CD8-positive, alpha-beta memory T cell (primary cell): ENCODE measurements at regions not wholly inside any gene's neighbourhood (a gene's known extent, or its start where the extent isn't known, plus 50 kb on each side); places are given as distances from the start of the nearest gene placed in this dataset.
"Not testable (repeated sequence)": the region's sequence is repeated elsewhere in the genome, so short reads cannot be mapped to it uniquely, and the experiment has no call there.

Experiments used
- CTCF ChIA-PET: fragments of 350-600 bp; sonication (Branson Sonifier 250); formaldehyde crosslinking; loops from one replicate; lab custom pipeline; 2021; ENCODE audit warnings: antibody characterized with exemption; lab: Charles Lee
- POLR2A ChIA-PET: fragments of 350-600 bp; sonication (Branson Sonifier 250); formaldehyde crosslinking; loops from one replicate; lab custom pipeline; 2021; ENCODE audit warnings: antibody characterized with exemption; lab: Charles Lee
- DNase-seq, 5 donors: peaks; one replicate each; pipeline versions ENCODE4 v3.0.0 to v3.0.0-alpha.2; 2020 to 2022; ENCODE audit warnings: mixed read lengths in 1 of 5
- H3K27ac ChIP-seq: one replicate; pipeline ENCODE4 v1.7.0; 2013; ENCODE audit warnings: low read depth, mild to moderate bottlenecking, low read length, moderate library complexity
- H3K27me3 ChIP-seq: 2 replicates; pipeline ENCODE4 v1.7.0; 2013; ENCODE audit warnings: low read length, mild to moderate bottlenecking; ENCODE audit not compliant: insufficient read depth, poor library complexity, severe bottlenecking
- H3K36me3 ChIP-seq: 2 replicates; pipeline ENCODE4 v1.7.0; 2013; ENCODE audit warnings: mild to moderate bottlenecking, low read length, moderate library complexity; ENCODE audit not compliant: insufficient read depth
- H3K4me1 ChIP-seq: 2 replicates; pipeline ENCODE4 v1.7.0; 2013; ENCODE audit warnings: mild to moderate bottlenecking, low read length, moderate library complexity; ENCODE audit not compliant: insufficient read depth
- H3K4me3 ChIP-seq: 2 replicates; pipeline ENCODE4 v1.7.0; 2013; ENCODE audit warnings: mild to moderate bottlenecking, low read length
- H3K9me3 ChIP-seq: 2 replicates; pipeline ENCODE4 v1.7.0; 2013; ENCODE audit warnings: mild to moderate bottlenecking, low read length
- H3K27ac Mint-ChIP-seq, 8 donors: one replicate each; pipeline ENCODE4 v1.8.0; 2020 to 2021; ENCODE audit warnings: mixed read lengths in 8 of 8, mild to moderate bottlenecking in 6 of 8, inconsistent platforms in 3 of 8, moderate library complexity in 3 of 8
- H3K27me3 Mint-ChIP-seq, 2 donors: one replicate each; pipeline ENCODE4 v1.8.0; 2020 to 2021; ENCODE audit warnings: mixed read lengths in 2 of 2, mild to moderate bottlenecking in 1 of 2, moderate library complexity in 1 of 2
- H3K36me3 Mint-ChIP-seq, 3 donors: one replicate each; pipeline ENCODE4 v1.8.0; 2020 to 2021; ENCODE audit warnings: mixed read lengths in 3 of 3, inconsistent platforms in 1 of 3, mild to moderate bottlenecking in 1 of 3
- H3K4me1 Mint-ChIP-seq, 3 donors: one replicate each; pipeline ENCODE4 v1.8.0; 2020 to 2021; ENCODE audit warnings: mixed read lengths in 3 of 3, inconsistent platforms in 1 of 3, mild to moderate bottlenecking in 1 of 3
- H3K4me3 Mint-ChIP-seq, 7 donors: one replicate each; pipeline ENCODE4 v1.8.0; 2020 to 2021; ENCODE audit warnings: mixed read lengths in 7 of 7, mild to moderate bottlenecking in 6 of 7, moderate library complexity in 4 of 7, inconsistent platforms in 2 of 7
- H3K9me3 Mint-ChIP-seq, 5 donors: one replicate each; pipeline ENCODE4 v1.8.0; 2020 to 2022; ENCODE audit warnings: mixed read lengths in 5 of 5, mild to moderate bottlenecking in 3 of 5, moderate library complexity in 2 of 5, inconsistent platforms in 1 of 5

DNA sequence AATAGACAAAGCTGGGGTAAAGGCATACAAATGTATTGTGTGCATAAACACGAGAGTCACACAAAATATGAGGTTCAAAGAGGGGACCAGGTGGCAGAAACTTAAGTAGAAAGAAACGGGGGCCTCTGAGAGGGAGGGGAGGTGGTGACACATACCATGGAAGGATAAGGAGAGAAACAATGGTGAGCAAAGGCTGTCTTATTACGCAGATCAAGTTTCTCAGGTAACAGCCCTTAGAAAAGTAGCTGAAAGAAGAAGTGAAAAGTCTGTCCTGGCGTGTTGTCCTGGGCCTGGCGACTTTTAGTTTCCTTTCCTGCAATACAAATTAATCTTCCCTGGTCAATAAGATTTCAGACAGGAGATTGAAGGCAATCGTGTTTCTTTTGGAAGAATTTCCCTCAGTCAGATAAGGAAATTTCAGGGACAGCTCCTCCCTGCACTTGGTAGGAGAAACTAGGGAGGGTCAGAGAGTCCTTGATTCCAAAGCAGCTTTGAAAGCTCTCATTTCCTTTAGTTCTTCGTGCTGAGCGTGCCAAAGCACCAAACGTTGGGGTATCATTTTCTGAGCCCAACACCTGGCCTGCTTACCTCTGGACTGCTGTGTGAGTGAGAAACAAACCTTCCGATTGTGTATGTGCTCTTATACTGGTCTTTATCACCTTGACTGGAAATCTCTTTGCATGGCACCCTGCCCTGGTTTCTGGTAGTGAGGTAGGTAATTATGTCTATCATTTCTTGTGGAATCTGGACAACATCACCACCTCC, 676.7 kb upstream of the LCORL start:
- H3K9me3 Mint-ChIP-seq, result peaks cover 0 to 6% (median 0%) of the 10 kb centered on the region in 5 donors
- no peaks in the 10 kb centered on the region for H3K9me3 ChIP-seq
- ChIA-PET POLR2A (no interaction called here), CTCF (no interaction called here)
- no peaks in the 10 kb centered on the region for H3K27me3 ChIP-seq
- H3K4me3 ChIP-seq, result no peak overlapping the region
- no peaks in the 10 kb centered on the region for H3K36me3 Mint-ChIP-seq
- H3K27ac Mint-ChIP-seq, result no peak overlapping the region
- no peak overlapping the region for H3K4me3 Mint-ChIP-seq
- H3K27me3 Mint-ChIP-seq, result peaks cover 0 to 3% of the 10 kb centered on the region in 2 donors
- no peaks in the 10 kb centered on the region for H3K4me1 ChIP-seq
- no peak overlapping the region for H3K27ac ChIP-seq
- DNase-seq, result no peak
- no peaks in the 10 kb centered on the region for H3K4me1 Mint-ChIP-seq
- no peaks in the 10 kb centered on the region for H3K36me3 ChIP-seq

DNA sequence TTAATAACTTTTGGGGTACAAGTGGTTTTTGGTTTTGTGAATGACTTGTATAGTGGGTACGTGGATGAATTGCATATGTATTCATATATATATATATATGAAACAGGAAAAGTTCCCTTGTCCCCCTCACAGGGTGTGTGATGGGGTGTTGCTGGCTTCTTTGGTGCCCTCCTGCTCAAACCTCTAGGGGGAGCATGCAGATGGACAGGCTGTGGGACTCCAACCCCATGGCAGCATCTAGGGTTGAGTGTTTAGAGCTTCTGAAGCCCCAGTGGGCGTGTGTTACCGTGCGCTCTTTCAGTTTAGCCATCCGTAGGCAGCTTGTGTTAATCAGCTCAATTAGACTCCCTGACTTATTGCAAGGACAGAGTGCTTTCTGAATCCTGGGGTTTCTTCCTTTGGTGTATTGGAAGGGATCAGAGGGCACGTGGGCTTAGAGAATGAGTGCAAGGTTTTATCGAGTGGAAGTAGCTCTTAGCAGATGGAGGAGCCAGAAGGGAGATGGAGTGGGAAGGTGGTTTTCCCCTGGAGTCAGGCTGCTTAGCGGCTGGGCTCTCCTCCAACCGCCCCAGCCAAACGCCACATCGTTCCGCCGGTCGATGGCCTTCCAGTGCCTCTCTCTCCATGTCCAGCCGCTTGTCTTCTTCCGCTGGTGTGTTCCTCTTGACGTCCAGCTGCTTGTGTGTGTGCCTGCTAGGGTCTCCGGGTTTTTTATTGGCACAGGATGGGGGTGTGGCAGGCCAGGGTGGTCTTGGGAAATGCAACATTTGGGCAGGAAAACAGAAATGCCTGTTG, 674.4 kb upstream of the LCORL start:
- no peaks in the 10 kb centered on the region for H3K27me3 ChIP-seq
- ChIA-PET POLR2A (no interaction called here), CTCF (no interaction called here)
- H3K27ac ChIP-seq, result no peak overlapping the region
- no peaks in the 10 kb centered on the region for H3K4me1 ChIP-seq
- H3K36me3 ChIP-seq, result no peaks in the 10 kb centered on the region
- Mint-ChIP-seq H3K27ac (no peak overlapping the region), H3K36me3 (no peaks in the 10 kb centered on the region), H3K27me3 (peaks cover 0 to 3% of the 10 kb centered on the region in 2 donors), H3K4me3 (no peak overlapping the region), H3K4me1 (peaks cover 0 to 4% (median 3%) of the 10 kb centered on the region in 3 donors), H3K9me3 (no peaks in the 10 kb centered on the region)
- no peak overlapping the region for H3K4me3 ChIP-seq
- no peak for DNase-seq
- H3K9me3 ChIP-seq, result no peaks in the 10 kb centered on the region

DNA sequence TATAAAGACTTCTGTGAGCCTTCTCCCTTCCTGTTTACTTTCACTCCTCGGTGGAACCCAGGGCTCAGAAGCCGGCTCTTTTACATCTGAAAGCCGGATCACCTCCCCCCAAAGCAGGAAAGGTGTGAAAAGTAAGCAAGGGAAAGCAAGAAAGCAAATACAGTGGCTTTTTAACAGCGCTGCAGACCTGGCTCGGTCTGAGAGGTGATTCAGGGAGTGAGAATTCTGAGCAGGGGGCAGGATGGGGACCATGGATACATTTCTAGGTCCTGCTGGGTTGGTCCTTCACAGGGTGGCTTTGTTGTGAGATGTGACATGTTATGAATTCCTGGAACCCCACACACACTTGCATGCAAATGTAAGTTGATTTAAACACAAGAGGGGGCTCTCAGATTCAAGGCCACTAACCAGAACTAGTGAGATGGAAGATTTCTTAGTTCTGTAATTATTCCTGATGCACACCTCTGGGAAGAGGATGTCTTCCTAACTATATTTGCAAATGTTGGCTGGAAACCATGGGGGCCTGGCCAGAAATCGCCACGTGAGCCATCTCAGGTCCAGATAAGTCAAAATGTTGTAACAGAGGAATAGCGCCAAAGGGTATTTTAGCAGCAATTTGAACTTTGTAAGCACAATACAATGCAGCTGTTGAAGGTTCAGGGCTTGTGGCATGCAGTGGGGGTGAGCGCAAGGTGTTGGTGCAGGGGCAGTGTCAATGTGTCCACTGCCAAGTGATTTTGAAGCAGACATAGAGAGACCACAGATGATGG, 670.1 kb upstream of the LCORL start:
- Histone ChIP-seq H3K4me3 (no peak overlapping the region), H3K27ac (no peak overlapping the region), H3K27me3 (no peaks in the 10 kb centered on the region), H3K4me1 (no peaks in the 10 kb centered on the region), H3K9me3 (no peaks in the 10 kb centered on the region), H3K36me3 (no peaks in the 10 kb centered on the region)
- H3K4me1 Mint-ChIP-seq, result peaks cover 0 to 4% (median 3%) of the 10 kb centered on the region in 3 donors
- no peaks in the 10 kb centered on the region for H3K36me3 Mint-ChIP-seq
- no peaks in the 10 kb centered on the region for H3K9me3 Mint-ChIP-seq
- CTCF ChIA-PET, result no interaction called here
- H3K4me3 Mint-ChIP-seq, result no peak overlapping the region
- no peak for DNase-seq
- POLR2A ChIA-PET, result no interaction called here
- H3K27me3 Mint-ChIP-seq, result no peaks in the 10 kb centered on the region
- H3K27ac Mint-ChIP-seq, result no peak overlapping the region

DNA sequence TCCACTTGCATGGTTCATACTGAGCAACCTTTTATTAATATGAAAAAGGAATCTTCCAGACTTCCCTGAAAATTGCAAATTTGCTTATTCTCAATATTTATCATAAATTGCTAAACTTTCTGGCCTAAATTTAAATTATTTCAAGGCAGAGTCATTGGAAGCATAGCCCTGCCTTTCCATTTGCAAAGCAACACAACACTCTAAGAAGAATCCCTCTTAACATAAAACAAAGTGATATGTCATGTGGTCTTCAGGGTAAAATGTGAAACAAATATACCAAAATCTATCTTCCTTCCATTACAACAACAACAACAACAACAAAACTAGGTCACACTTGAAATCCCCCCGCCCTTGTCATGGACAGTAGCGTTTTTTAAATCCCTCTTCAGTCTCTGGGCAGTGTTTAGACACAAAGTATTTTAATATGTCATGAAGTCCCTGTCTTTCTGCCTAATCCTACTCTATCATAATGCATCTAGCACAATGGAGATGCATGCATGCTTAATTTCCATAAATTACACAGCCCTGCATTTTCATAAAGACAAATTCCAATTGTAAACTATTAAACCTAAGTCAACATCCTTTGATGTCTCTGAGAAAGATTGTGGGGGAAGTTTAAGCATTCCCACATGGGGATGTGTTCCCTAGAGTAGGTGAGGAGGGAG, 668.9 kb upstream of the LCORL start:
- no peak for DNase-seq
- H3K4me1 ChIP-seq, result no peaks in the 10 kb centered on the region
- no peaks in the 10 kb centered on the region for H3K27me3 Mint-ChIP-seq
- peaks cover 0 to 4% (median 3%) of the 10 kb centered on the region in 3 donors for H3K4me1 Mint-ChIP-seq
- no peak overlapping the region for H3K4me3 ChIP-seq
- no peaks in the 10 kb centered on the region for H3K9me3 ChIP-seq
- ChIA-PET CTCF (interaction anchor here (1.5 kb wide), 1 partner anchor 1995 kb away, joined by 4 read pairs; no protein-coding TSS in a partner anchor), POLR2A (no interaction called here)
- H3K9me3 Mint-ChIP-seq, result no peaks in the 10 kb centered on the region
- H3K36me3 Mint-ChIP-seq, result no peaks in the 10 kb centered on the region
- no peak overlapping the region for H3K4me3 Mint-ChIP-seq
- H3K36me3 ChIP-seq, result no peaks in the 10 kb centered on the region
- H3K27me3 ChIP-seq, result no peaks in the 10 kb centered on the region
- no peak overlapping the region for H3K27ac ChIP-seq
- H3K27ac Mint-ChIP-seq, result no peak overlapping the region

DNA sequence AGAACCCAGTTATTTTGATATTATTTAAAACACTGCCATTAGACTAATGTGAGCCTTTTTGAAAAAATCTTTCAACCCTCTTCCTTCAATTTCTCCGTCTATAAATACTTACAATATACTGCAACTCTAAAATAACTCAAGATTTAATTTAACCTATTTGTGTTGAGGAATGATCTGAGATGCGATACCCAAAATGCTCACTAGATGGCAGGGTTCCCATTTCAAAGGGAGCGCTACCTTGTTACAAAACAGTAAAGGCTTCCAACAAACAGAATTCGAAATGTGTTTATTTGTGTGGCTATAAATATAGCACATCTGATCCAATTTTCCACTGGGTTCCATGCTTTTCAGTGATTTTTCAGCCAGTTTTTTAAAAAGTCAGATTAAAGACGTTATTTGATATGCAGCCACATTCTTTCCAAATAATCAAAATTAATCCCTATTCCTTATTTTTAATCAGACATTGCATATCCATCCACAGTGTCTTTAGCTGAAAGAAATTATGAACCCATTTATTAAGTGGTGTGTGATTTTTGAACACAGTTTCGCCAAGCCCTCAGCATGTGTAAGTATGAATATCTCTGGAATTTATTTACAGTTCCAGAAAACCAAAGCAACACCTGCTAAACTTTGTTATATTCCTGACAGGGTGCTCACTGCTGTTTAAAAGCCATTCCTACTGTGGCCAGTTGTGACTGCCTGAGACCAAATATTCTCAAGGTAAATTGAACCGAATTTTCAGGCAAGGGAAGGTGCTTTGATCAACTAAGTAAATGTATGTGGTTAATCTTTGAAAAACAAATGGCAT, 668.0 kb upstream of the LCORL start:
- H3K4me3 Mint-ChIP-seq, result no peak overlapping the region
- H3K36me3 Mint-ChIP-seq, result no peaks in the 10 kb centered on the region
- peak in 3 of 5 donors; percentile 4 to 21 (median 4) for DNase-seq
- ChIA-PET POLR2A (no interaction called here), CTCF (interaction anchor here (1.5 kb wide), 1 partner anchor 1996 kb away, joined by 4 read pairs; no protein-coding TSS in a partner anchor)
- no peak overlapping the region for H3K27ac Mint-ChIP-seq
- no peaks in the 10 kb centered on the region for H3K27me3 ChIP-seq
- peaks cover 0 to 4% (median 3%) of the 10 kb centered on the region in 3 donors for H3K4me1 Mint-ChIP-seq
- H3K9me3 Mint-ChIP-seq, result no peaks in the 10 kb centered on the region
- no peaks in the 10 kb centered on the region for H3K9me3 ChIP-seq
- no peak overlapping the region for H3K27ac ChIP-seq
- no peaks in the 10 kb centered on the region for H3K36me3 ChIP-seq
- no peak overlapping the region for H3K4me3 ChIP-seq
- H3K27me3 Mint-ChIP-seq, result no peaks in the 10 kb centered on the region
- no peaks in the 10 kb centered on the region for H3K4me1 ChIP-seq

DNA sequence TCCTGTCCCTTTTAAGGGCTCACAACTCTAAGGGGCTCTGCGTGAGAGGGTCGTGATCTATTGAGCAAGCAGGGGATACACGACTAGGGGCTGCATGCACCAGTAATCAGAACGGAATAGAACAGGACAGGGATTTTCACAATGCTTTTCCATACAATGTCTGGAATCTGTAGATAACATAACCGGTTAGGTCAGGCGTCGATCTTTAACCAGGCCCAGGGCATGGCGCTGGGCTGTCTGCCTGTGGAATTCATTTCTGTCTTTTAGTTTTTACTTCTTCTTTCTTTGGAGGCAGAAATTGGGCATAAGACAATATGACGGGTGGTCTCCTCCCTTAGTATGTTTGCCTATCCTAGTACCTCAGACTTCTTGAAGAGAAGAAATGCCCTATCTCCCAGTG, 666.8 kb upstream of the LCORL start:
- POLR2A ChIA-PET, DNase-seq, H3K9me3 ChIP-seq, H3K36me3 Mint-ChIP-seq, H3K4me3 Mint-ChIP-seq, H3K27ac Mint-ChIP-seq, H3K27ac ChIP-seq, H3K4me3 ChIP-seq, H3K27me3 Mint-ChIP-seq, H3K9me3 Mint-ChIP-seq, CTCF ChIA-PET, H3K27me3 ChIP-seq, H3K4me1 ChIP-seq, H3K4me1 Mint-ChIP-seq, H3K36me3 ChIP-seq: not testable (repeated sequence)

DNA sequence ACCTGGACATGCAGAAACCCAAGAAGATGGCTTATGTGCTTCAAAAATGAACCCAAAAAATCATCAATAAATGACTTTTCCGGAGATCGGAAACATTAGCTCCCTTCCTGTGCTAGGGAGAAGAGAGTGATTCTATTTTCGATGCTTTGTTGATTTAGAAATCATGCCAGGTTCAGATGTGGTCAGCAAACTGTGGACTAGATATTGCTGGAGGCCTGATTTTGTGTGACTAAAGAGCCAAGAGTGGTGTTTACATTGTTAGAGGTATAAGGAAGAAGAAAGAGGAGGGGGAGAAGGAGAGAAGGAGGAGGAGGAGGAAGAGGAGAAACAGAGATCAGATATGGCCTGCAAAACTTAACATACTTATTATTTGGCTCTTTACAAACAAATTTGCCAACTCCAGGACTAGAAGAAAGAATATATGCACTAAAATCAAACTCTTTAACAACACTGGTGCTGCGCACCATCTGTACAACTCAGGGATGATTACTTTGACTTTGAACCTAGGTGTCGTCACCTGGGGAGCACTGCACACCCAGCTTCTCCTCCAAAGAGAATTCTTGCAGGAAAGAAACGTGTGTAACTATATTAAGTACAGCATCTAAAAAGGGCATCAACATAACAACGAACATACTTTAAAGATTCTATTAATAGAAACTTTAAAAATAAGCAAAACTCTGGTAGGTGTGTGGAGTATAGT, 664.9 kb upstream of the LCORL start:
- no peaks in the 10 kb centered on the region for H3K9me3 ChIP-seq
- ChIA-PET CTCF (no interaction called here), POLR2A (no interaction called here)
- no peaks in the 10 kb centered on the region for H3K36me3 Mint-ChIP-seq
- no peak for DNase-seq
- H3K4me1 ChIP-seq, result no peaks in the 10 kb centered on the region
- no peaks in the 10 kb centered on the region for H3K36me3 ChIP-seq
- H3K27ac ChIP-seq, result no peak overlapping the region
- no peaks in the 10 kb centered on the region for H3K27me3 Mint-ChIP-seq
- peaks cover 0 to 4% (median 3%) of the 10 kb centered on the region in 3 donors for H3K4me1 Mint-ChIP-seq
- H3K9me3 Mint-ChIP-seq, result no peaks in the 10 kb centered on the region
- no peak overlapping the region for H3K4me3 ChIP-seq
- no peak overlapping the region for H3K4me3 Mint-ChIP-seq
- H3K27ac Mint-ChIP-seq, result no peak overlapping the region
- H3K27me3 ChIP-seq, result no peaks in the 10 kb centered on the region
